ENCODE measurements at regions not wholly inside any gene's neighbourhood (a gene's known extent, or its start where the extent isn't known, plus 50 kb on each side); places are given as distances from the start of the nearest gene placed in this dataset.

DNA sequence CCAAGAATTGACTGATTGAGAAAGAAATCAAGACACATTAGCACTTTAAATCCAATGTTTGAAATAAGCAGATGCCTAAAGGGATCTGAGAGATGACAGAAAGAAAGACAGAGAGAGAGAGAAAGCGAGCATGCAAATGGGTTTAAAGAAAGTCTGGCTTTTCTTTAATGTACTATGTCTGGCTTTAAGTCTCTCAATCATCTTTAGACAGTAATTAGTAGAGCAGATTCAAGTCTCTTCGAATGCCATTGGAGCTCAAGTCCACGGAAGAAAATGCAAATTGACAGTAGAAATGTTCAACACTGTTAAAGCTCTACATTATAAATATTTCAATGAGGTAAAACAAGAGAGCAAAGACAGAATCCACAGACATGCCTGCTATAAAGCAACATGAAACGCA, 1480.2 kb upstream of the CDH8 start:
- TF ChIP-seq, protein P1, sequence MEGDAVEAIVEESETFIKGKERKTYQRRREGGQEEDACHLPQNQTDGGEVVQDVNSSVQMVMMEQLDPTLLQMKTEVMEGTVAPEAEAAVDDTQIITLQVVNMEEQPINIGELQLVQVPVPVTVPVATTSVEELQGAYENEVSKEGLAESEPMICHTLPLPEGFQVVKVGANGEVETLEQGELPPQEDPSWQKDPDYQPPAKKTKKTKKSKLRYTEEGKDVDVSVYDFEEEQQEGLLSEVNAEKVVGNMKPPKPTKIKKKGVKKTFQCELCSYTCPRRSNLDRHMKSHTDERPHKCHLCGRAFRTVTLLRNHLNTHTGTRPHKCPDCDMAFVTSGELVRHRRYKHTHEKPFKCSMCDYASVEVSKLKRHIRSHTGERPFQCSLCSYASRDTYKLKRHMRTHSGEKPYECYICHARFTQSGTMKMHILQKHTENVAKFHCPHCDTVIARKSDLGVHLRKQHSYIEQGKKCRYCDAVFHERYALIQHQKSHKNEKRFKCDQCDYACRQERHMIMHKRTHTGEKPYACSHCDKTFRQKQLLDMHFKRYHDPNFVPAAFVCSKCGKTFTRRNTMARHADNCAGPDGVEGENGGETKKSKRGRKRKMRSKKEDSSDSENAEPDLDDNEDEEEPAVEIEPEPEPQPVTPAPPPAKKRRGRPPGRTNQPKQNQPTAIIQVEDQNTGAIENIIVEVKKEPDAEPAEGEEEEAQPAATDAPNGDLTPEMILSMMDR (IDR thresholded peaks at IDR 0.05): no peak
- TF ChIP-seq POLR2A (IDR thresholded peaks at IDR 0.05) (no peak), POLR2AphosphoS5 (IDR thresholded peaks at IDR 0.05) (no peak), EP300 (IDR thresholded peaks at IDR 0.05) (no peak)

All from stomach (tissue), 4 donors.